HEK293 (cell line): ENCODE measurements at regions not wholly inside any gene's neighbourhood (a gene's known extent, or its start where the extent isn't known, plus 50 kb on each side); places are given as distances from the start of the nearest gene placed in this dataset.

Experiments used
- CTCF ChIA-PET: fragments of 350-600 bp; formaldehyde crosslinking; extraction: SDS; loops from one replicate; lab custom pipeline; 2021; ENCODE audit warnings: antibody characterized with exemption; lab: Yijun Ruan, JAX
- POLR2A ChIA-PET: fragments of 300-600 bp; formaldehyde crosslinking; extraction: SDS; loops from one replicate; lab custom pipeline; 2020; ENCODE audit warnings: antibody characterized with exemption, inconsistent platforms; lab: Yijun Ruan, JAX
- H3K27ac ChIP-seq: fragments of 200-500 bp; sonication (Bioruptor generic); 2 replicates; pipeline ENCODE4 v1.5.1; 2014; ENCODE audit warnings: low read depth, low read length, control low read depth, inconsistent platforms; ENCODE audit errors: extremely low read depth
- H3K36me3 ChIP-seq, 2 experiments: fragments of 200-500 bp in 1 of 2; sonication (Bioruptor generic) in 1 of 2; 1 replicate in 1 of 2; 2 replicates in 1 of 2; pipeline ENCODE4 v1.5.1; 2014 to 2017; ENCODE audit warnings: inconsistent platforms in 2 of 2, low read length in 2 of 2; ENCODE audit not compliant: control insufficient read depth in 2 of 2, insufficient read depth in 1 of 2
- H3K4me1 ChIP-seq: fragments of 200-500 bp; sonication (Bioruptor generic); 2 replicates; pipeline ENCODE4 v1.5.1; 2014; ENCODE audit warnings: mild to moderate bottlenecking, low read length, inconsistent platforms; ENCODE audit not compliant: control insufficient read depth, insufficient read depth
- H3K4me3 ChIP-seq: 2 replicates; pipeline ENCODE4 v1.5.1; 2011; ENCODE audit warnings: low read depth, mild to moderate bottlenecking, control low read depth, low read length, moderate library complexity
- H3K9me3 ChIP-seq: fragments of 200-500 bp; sonication (Bioruptor generic); 2 replicates; pipeline ENCODE4 v1.5.1; 2014; ENCODE audit warnings: low read depth, low read length, inconsistent platforms; ENCODE audit not compliant: control insufficient read depth, insufficient read depth
- BCL11B ChIP-seq: fragments of 450-650 bp; formaldehyde crosslinking; IDR thresholded peaks from 2 replicates; pipeline ENCODE4 v1.5.1; 2016; ENCODE audit warnings: low read depth, missing biosample characterization, missing genetic modification characterization
- GLIS1 ChIP-seq: fragments of 450-650 bp; formaldehyde crosslinking; IDR thresholded peaks from 2 replicates; pipeline ENCODE4 v1.5.1; 2016; ENCODE audit warnings: missing biosample characterization, missing genetic modification characterization
- TCF7L2 ChIP-seq: IDR thresholded peaks from 2 replicates; pipeline ENCODE4 v1.6.1; 2011; ENCODE audit warnings: low read depth, mild to moderate bottlenecking, inconsistent platforms, low read length, moderate library complexity, borderline replicate concordance
- ZBTB7A ChIP-seq: fragments of 450-650 bp; formaldehyde crosslinking; IDR thresholded peaks from 2 replicates; pipeline ENCODE4 v1.5.1; 2016; ENCODE audit warnings: low read depth, missing biosample characterization, missing genetic modification characterization
- ZNF121 ChIP-seq: fragments of 450-650 bp; formaldehyde crosslinking; IDR thresholded peaks from 2 replicates; pipeline ENCODE4 v1.5.1; 2016; ENCODE audit warnings: missing biosample characterization, missing genetic modification characterization
- ZNF354C ChIP-seq: fragments of 450-650 bp; formaldehyde crosslinking; IDR thresholded peaks from 2 replicates; pipeline ENCODE4 v1.5.1; 2016; ENCODE audit warnings: missing biosample characterization, missing genetic modification characterization, low read depth, borderline replicate concordance
- ZNF416 ChIP-seq: fragments of 450-650 bp; formaldehyde crosslinking; IDR thresholded peaks from 2 replicates; pipeline ENCODE4 v1.5.1; 2016; ENCODE audit warnings: missing biosample characterization, missing genetic modification characterization
- ZNF521 ChIP-seq: fragments of 450-650 bp; formaldehyde crosslinking; IDR thresholded peaks from 2 replicates; pipeline ENCODE4 v1.5.1; 2017; ENCODE audit warnings: missing biosample characterization, mild to moderate bottlenecking, missing genetic modification characterization
- ZNF571 ChIP-seq: fragments of 450-650 bp; formaldehyde crosslinking; IDR thresholded peaks from 2 replicates; pipeline ENCODE4 v1.5.0; 2017; ENCODE audit warnings: missing biosample characterization, missing genetic modification characterization
- ZNF610 ChIP-seq: fragments of 450-650 bp; formaldehyde crosslinking; IDR thresholded peaks from 2 replicates; pipeline ENCODE4 v1.5.1; 2016; ENCODE audit warnings: missing biosample characterization, missing genetic modification characterization, borderline replicate concordance
- ZNF626 ChIP-seq: fragments of 450-650 bp; sonication (Bioruptor Pico); formaldehyde crosslinking; IDR thresholded peaks from 2 replicates; pipeline ENCODE4 v1.5.1; 2018; ENCODE audit warnings: missing biosample characterization, missing genetic modification characterization, inconsistent platforms
- ZNF654 ChIP-seq: fragments of 450-650 bp; formaldehyde crosslinking; IDR thresholded peaks from 2 replicates; pipeline ENCODE4 v1.5.1; 2016; ENCODE audit warnings: low read depth, missing biosample characterization, missing genetic modification characterization
- ZNF660 ChIP-seq: fragments of 450-650 bp; IDR thresholded peaks from 2 replicates; pipeline ENCODE4 v1.5.1; 2018; ENCODE audit warnings: missing biosample characterization, mild to moderate bottlenecking, missing genetic modification characterization
- ZNF677 ChIP-seq: fragments of 450-650 bp; IDR thresholded peaks from 2 replicates; pipeline ENCODE4 v1.5.0; 2018; ENCODE audit warnings: missing biosample characterization, mild to moderate bottlenecking, missing genetic modification characterization, moderate library complexity
- ZNF701 ChIP-seq: fragments of 450-650 bp; formaldehyde crosslinking; IDR thresholded peaks from 2 replicates; pipeline ENCODE4 v1.5.1; 2016; ENCODE audit warnings: missing biosample characterization, missing genetic modification characterization
- ZNF747 ChIP-seq: fragments of 450-650 bp; formaldehyde crosslinking; IDR thresholded peaks from 2 replicates; pipeline ENCODE4 v1.5.1; 2016; ENCODE audit warnings: missing biosample characterization, missing genetic modification characterization
- ZNF777 ChIP-seq: fragments of 450-650 bp; formaldehyde crosslinking; IDR thresholded peaks from 2 replicates; pipeline ENCODE4 v1.5.1; 2017; ENCODE audit warnings: missing biosample characterization, missing genetic modification characterization, borderline replicate concordance
- ZSCAN23 ChIP-seq: fragments of 450-650 bp; formaldehyde crosslinking; IDR thresholded peaks from 2 replicates; pipeline ENCODE4 v1.5.1; 2016; ENCODE audit warnings: missing biosample characterization, missing genetic modification characterization
- TF ChIP-seq, protein P1 (sequence below): fragments of 450-650 bp; formaldehyde crosslinking; IDR thresholded peaks from 2 replicates; pipeline ENCODE4 v1.5.1; 2016; ENCODE audit warnings: missing biosample characterization, missing genetic modification characterization
- TF ChIP-seq, protein P2 (sequence below): fragments of 450-650 bp; formaldehyde crosslinking; IDR thresholded peaks from 2 replicates; pipeline ENCODE4 v1.5.1; 2016; ENCODE audit warnings: missing biosample characterization, missing genetic modification characterization
- TF ChIP-seq, protein P3 (sequence below): fragments of 450-650 bp; formaldehyde crosslinking; IDR thresholded peaks from 2 replicates; pipeline ENCODE4 v1.5.1; 2016; ENCODE audit warnings: missing biosample characterization, missing genetic modification characterization
- TF ChIP-seq, protein P4 (sequence below): fragments of 450-650 bp; formaldehyde crosslinking; IDR thresholded peaks from 2 replicates; pipeline ENCODE4 v1.5.1; 2016; ENCODE audit warnings: missing biosample characterization, missing genetic modification characterization, low read depth
- TF ChIP-seq, protein P5 (sequence below): fragments of 450-650 bp; formaldehyde crosslinking; conservative IDR thresholded peaks from 2 replicates; pipeline ENCODE4 v1.5.1; 2016; ENCODE audit warnings: low read depth, missing biosample characterization, missing genetic modification characterization
- TF ChIP-seq, protein P6 (sequence below): fragments of 450-650 bp; formaldehyde crosslinking; IDR thresholded peaks from 2 replicates; pipeline ENCODE4 v1.5.1; 2016; ENCODE audit warnings: missing biosample characterization, missing genetic modification characterization

DNA sequence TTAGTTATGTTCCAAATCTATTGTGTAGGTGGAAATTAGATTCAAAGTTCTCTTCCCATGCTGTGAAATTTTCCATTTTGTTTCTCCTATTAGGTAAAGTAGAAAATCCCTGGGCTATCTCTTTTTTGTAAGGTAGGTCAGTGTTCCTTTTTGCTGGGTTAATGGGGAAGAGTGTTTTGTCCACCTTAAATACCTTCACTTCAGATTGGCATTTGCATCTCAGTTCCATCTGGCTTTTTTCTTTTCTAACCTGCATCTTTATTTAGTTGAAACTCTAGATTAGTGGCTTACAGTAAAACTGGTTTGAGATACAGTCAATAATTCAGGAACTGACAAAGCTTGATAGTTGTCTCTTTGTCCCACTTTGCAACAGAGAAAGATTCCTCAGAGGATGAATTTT lies 1115.8 kb downstream of the PDHA2 start (continued):
- TF ChIP-seq, protein P1, sequence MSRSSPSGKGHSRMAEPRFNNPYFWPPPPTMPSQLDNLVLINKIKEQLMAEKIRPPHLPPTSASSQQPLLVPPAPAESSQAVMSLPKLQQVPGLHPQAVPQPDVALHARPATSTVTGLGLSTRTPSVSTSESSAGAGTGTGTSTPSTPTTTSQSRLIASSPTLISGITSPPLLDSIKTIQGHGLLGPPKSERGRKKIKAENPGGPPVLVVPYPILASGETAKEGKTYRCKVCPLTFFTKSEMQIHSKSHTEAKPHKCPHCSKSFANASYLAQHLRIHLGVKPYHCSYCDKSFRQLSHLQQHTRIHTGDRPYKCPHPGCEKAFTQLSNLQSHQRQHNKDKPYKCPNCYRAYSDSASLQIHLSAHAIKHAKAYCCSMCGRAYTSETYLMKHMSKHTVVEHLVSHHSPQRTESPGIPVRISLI (tag by site-specific recombination): no peak
- TF ChIP-seq ZNF660 (tag by site-specific recombination) (no peak), ZBTB7A (tag by site-specific recombination) (no peak), ZNF121 (no peak), ZNF677 (tag by site-specific recombination) (no peak), ZNF521 (tag by site-specific recombination) (no peak), ZNF654 (tag by site-specific recombination) (no peak)
- TF ChIP-seq, protein P2, sequence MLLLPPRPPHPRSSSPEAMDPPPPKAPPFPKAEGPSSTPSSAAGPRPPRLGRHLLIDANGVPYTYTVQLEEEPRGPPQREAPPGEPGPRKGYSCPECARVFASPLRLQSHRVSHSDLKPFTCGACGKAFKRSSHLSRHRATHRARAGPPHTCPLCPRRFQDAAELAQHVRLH: no peak
- TF ChIP-seq, all 188 proteins: peak for 0

DNA sequence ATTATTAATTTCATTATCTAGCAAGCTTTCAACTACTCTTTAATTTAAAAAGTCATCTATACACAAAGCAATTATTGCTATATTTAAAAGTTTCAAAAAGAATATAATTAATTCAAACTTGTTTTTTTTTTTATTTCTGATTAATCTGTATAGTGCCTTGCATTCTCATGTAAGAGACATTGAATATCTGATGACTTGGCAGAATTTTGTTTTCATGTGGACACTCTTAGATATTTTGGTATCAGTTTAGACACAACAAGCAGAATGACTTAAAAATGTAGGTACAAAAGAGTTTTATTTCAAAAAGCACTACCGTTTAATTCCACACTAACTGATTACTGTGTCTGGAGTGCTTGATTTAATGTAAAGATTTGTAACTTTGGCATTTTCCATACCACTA lies 1129.6 kb downstream of the PDHA2 start:
- no peaks in the 10 kb centered on the region for H3K9me3 ChIP-seq
- CTCF ChIA-PET: no interaction called here
- TF ChIP-seq ZNF416 (no peak), ZNF747 (tag by site-specific recombination) (no peak), ZNF701 (tag by site-specific recombination) (no peak), ZNF571 (tag by site-specific recombination) (no peak), BCL11B (tag by site-specific recombination) (no peak), ZNF354C (no peak)
- TF ChIP-seq, protein P3, sequence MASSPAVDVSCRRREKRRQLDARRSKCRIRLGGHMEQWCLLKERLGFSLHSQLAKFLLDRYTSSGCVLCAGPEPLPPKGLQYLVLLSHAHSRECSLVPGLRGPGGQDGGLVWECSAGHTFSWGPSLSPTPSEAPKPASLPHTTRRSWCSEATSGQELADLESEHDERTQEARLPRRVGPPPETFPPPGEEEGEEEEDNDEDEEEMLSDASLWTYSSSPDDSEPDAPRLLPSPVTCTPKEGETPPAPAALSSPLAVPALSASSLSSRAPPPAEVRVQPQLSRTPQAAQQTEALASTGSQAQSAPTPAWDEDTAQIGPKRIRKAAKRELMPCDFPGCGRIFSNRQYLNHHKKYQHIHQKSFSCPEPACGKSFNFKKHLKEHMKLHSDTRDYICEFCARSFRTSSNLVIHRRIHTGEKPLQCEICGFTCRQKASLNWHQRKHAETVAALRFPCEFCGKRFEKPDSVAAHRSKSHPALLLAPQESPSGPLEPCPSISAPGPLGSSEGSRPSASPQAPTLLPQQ: no peak
- TF ChIP-seq, protein P4, sequence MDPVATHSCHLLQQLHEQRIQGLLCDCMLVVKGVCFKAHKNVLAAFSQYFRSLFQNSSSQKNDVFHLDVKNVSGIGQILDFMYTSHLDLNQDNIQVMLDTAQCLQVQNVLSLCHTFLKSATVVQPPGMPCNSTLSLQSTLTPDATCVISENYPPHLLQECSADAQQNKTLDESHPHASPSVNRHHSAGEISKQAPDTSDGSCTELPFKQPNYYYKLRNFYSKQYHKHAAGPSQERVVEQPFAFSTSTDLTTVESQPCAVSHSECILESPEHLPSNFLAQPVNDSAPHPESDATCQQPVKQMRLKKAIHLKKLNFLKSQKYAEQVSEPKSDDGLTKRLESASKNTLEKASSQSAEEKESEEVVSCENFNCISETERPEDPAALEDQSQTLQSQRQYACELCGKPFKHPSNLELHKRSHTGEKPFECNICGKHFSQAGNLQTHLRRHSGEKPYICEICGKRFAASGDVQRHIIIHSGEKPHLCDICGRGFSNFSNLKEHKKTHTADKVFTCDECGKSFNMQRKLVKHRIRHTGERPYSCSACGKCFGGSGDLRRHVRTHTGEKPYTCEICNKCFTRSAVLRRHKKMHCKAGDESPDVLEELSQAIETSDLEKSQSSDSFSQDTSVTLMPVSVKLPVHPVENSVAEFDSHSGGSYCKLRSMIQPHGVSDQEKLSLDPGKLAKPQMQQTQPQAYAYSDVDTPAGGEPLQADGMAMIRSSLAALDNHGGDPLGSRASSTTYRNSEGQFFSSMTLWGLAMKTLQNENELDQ (tag by site-specific recombination): no peak

DNA sequence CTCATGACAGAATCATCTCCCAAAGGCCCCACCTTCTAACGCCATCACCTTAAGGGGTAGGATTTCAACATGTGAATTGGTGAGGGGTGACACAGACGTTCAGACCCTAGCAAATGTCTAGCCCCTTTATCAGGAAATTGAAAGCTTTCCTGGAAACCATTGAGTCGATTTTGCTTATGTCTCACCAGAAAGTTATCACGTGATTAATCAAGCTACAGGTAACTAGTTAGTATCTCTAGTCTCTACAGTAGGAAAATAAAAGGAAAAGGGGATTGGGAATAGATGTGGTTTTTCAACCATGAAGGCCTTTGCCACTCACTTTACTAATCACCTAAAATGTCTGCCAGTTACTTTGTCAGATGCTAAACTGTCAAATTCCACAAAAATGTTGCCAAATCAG lies 1133.0 kb downstream of the PDHA2 start:
- H3K27ac ChIP-seq: no peak overlapping the region
- H3K36me3 ChIP-seq: no peaks in the 10 kb centered on the region
- ChIA-PET POLR2A (no interaction called here), CTCF (no interaction called here)
- H3K4me3 ChIP-seq: no peak overlapping the region
- H3K9me3 ChIP-seq: no peaks in the 10 kb centered on the region
- no peaks in the 10 kb centered on the region for H3K4me1 ChIP-seq
- TF ChIP-seq TCF7L2 (no peak), ZNF610 (tag by site-specific recombination) (no peak), ZSCAN23 (no peak), ZNF777 (tag by site-specific recombination) (no peak), GLIS1 (no peak), ZNF626 (no peak)
- TF ChIP-seq, protein P5, sequence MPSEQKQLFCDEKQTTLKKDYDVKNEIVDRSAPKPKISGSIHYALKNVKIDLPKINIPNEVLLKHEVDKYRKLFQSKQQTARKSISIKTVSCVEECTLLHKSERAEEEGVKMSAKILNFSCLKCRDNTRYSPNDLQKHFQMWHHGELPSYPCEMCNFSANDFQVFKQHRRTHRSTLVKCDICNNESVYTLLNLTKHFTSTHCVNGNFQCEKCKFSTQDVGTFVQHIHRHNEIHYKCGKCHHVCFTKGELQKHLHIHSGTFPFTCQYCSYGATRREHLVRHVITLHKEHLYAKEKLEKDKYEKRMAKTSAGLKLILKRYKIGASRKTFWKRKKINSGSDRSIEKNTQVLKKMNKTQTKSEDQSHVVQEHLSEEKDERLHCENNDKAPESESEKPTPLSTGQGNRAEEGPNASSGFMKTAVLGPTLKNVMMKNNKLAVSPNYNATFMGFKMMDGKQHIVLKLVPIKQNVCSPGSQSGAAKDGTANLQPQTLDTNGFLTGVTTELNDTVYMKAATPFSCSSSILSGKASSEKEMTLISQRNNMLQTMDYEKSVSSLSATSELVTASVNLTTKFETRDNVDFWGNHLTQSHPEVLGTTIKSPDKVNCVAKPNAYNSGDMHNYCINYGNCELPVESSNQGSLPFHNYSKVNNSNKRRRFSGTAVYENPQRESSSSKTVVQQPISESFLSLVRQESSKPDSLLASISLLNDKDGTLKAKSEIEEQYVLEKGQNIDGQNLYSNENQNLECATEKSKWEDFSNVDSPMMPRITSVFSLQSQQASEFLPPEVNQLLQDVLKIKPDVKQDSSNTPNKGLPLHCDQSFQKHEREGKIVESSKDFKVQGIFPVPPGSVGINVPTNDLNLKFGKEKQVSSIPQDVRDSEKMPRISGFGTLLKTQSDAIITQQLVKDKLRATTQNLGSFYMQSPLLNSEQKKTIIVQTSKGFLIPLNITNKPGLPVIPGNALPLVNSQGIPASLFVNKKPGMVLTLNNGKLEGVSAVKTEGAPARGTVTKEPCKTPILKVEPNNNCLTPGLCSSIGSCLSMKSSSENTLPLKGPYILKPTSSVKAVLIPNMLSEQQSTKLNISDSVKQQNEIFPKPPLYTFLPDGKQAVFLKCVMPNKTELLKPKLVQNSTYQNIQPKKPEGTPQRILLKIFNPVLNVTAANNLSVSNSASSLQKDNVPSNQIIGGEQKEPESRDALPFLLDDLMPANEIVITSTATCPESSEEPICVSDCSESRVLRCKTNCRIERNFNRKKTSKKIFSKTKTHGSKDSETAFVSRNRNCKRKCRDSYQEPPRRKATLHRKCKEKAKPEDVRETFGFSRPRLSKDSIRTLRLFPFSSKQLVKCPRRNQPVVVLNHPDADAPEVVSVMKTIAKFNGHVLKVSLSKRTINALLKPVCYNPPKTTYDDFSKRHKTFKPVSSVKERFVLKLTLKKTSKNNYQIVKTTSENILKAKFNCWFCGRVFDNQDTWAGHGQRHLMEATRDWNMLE: no peak
- TF ChIP-seq, protein P6, sequence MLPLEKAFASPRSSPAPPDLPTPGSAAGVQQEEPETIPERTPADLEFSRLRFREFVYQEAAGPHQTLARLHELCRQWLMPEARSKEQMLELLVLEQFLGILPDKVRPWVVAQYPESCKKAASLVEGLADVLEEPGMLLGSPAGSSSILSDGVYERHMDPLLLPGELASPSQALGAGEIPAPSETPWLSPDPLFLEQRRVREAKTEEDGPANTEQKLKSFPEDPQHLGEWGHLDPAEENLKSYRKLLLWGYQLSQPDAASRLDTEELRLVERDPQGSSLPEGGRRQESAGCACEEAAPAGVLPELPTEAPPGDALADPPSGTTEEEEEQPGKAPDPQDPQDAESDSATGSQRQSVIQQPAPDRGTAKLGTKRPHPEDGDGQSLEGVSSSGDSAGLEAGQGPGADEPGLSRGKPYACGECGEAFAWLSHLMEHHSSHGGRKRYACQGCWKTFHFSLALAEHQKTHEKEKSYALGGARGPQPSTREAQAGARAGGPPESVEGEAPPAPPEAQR (tag by site-specific recombination): no peak

More for the DNA sequence above, 1129.6 kb downstream of the PDHA2 start:
- Histone ChIP-seq H3K36me3 (no peaks in the 10 kb centered on the region), H3K4me3 (no peak overlapping the region), H3K4me1 (no peaks in the 10 kb centered on the region), H3K27ac (no peak overlapping the region)
- POLR2A ChIA-PET: no interaction called here
